Type B pancreatic cell (in vitro differentiated cells): ENCODE measurements at regions not wholly inside any gene's neighbourhood (a gene's known extent, or its start where the extent isn't known, plus 50 kb on each side); places are given as distances from the start of the nearest gene placed in this dataset.

Source experiments
- DNase-seq: peaks from one replicate; pipeline ENCODE4 v3.0.0; 2021; ENCODE audit warnings: mixed read lengths; ENCODE audit not compliant: unreplicated experiment; ENCODE audit errors: extremely low spot score
- H3K27ac Mint-ChIP-seq: 2 replicates; pipeline ENCODE4 v1.8.0; 2021; ENCODE audit warnings: mild to moderate bottlenecking, mixed read lengths
- H3K27me3 Mint-ChIP-seq: 2 replicates; pipeline ENCODE4 v1.8.0; 2021; ENCODE audit warnings: mixed read lengths
- H3K36me3 Mint-ChIP-seq: 2 replicates; pipeline ENCODE4 v1.8.0; 2021; ENCODE audit warnings: mixed read lengths
- H3K4me1 Mint-ChIP-seq: one replicate; pipeline ENCODE4 v1.8.0; 2021; ENCODE audit warnings: mixed read lengths; ENCODE audit not compliant: unreplicated experiment
- H3K4me3 Mint-ChIP-seq: 2 replicates; pipeline ENCODE4 v1.8.0; 2021; ENCODE audit warnings: mild to moderate bottlenecking, mixed read lengths
- H3K9me3 Mint-ChIP-seq: 2 replicates; pipeline ENCODE4 v1.8.0; 2021; ENCODE audit warnings: mixed read lengths
- CTCF ChIP-seq: fragments of 200-600 bp; sonication (generic); conservative IDR thresholded peaks from 2 replicates; pipeline ENCODE4 v1.5.0; 2021; ENCODE audit warnings: antibody characterized with exemption, mild to moderate bottlenecking

GRCh38 chr3:72421786-72422185 is 426.5 kb downstream of the SHQ1 start:
- no peak for DNase-seq
- Mint-ChIP-seq H3K4me3 (no peak overlapping the region), H3K36me3 (peaks cover 31% of the 10 kb centered on the region), H3K27ac (no peak overlapping the region), H3K27me3 (no peaks in the 10 kb centered on the region), H3K4me1 (peaks cover 10% of the 10 kb centered on the region), H3K9me3 (peaks cover 9% of the 10 kb centered on the region)
- no peak for TF ChIP-seq CTCF

GRCh38 chr3:72421126-72421525 is 427.1 kb downstream of the SHQ1 start:
- no peak for DNase-seq
- H3K4me1 Mint-ChIP-seq = peaks cover 3% of the 10 kb centered on the region
- H3K36me3 Mint-ChIP-seq = peaks cover 34% of the 10 kb centered on the region
- H3K4me3 Mint-ChIP-seq = no peak overlapping the region
- TF ChIP-seq CTCF = no peak
- no peaks in the 10 kb centered on the region for H3K27me3 Mint-ChIP-seq
- peaks cover 9% of the 10 kb centered on the region for H3K9me3 Mint-ChIP-seq
- no peak overlapping the region for H3K27ac Mint-ChIP-seq

- TF ChIP-seq CTCF = no peak
- Mint-ChIP-seq H3K27me3 (no peaks in the 10 kb centered on the region), H3K27ac (no peak overlapping the region), H3K4me3 (no peak overlapping the region), H3K36me3 (peaks cover 41% of the 10 kb centered on the region), H3K9me3 (peaks cover 9% of the 10 kb centered on the region), H3K4me1 (no peaks in the 10 kb centered on the region)
- DNase-seq = no peak
Measured at GRCh38 chr3:72418856-72419255, 429.4 kb downstream of the SHQ1 start.

GRCh38 chr3:72418244-72418643 is 430.0 kb downstream of the SHQ1 start:
- no peak for TF ChIP-seq CTCF
- DNase-seq = no peak
- peaks cover 41% of the 10 kb centered on the region for H3K36me3 Mint-ChIP-seq
- no peaks in the 10 kb centered on the region for H3K27me3 Mint-ChIP-seq
- H3K9me3 Mint-ChIP-seq = peaks cover 9% of the 10 kb centered on the region
- H3K4me3 Mint-ChIP-seq = no peak overlapping the region
- peaks cover 3% of the 10 kb centered on the region for H3K4me1 Mint-ChIP-seq
- no peak overlapping the region for H3K27ac Mint-ChIP-seq

- no peak overlapping the region for H3K27ac Mint-ChIP-seq
- no peaks in the 10 kb centered on the region for H3K27me3 Mint-ChIP-seq
- no peak overlapping the region for H3K4me3 Mint-ChIP-seq
- no peak for TF ChIP-seq CTCF
- H3K4me1 Mint-ChIP-seq = peaks cover 17% of the 10 kb centered on the region
- DNase-seq = no peak
- peaks cover 21% of the 10 kb centered on the region for H3K36me3 Mint-ChIP-seq
- H3K9me3 Mint-ChIP-seq = peaks cover 9% of the 10 kb centered on the region
Measured at GRCh38 chr3:72414481-72415016, 433.7 kb downstream of the SHQ1 start.

- Mint-ChIP-seq H3K27ac (no peak overlapping the region), H3K9me3 (no peaks in the 10 kb centered on the region)
Measured at GRCh38 chr3:72413228-72413627, 435.0 kb downstream of the SHQ1 start.

More at GRCh38 chr3:72413228-72413627, 435.0 kb downstream of the SHQ1 start:
- Mint-ChIP-seq H3K4me3 (no peak overlapping the region), H3K36me3 (peaks cover 16% of the 10 kb centered on the region), H3K27me3 (no peaks in the 10 kb centered on the region), H3K4me1 (peaks cover 29% of the 10 kb centered on the region)
- DNase-seq = no peak
- TF ChIP-seq CTCF = no peak
